Ovary (tissue), 3 donors: ENCODE measurements at regions not wholly inside any gene's neighbourhood (a gene's known extent, or its start where the extent isn't known, plus 50 kb on each side); places are given as distances from the start of the nearest gene placed in this dataset.
A peak's percentile ranks its signal among the peaks of the same experiment; 100 is the strongest.

Source experiments
- EP300 ChIP-seq: sonication (generic); formaldehyde crosslinking; IDR thresholded peaks from one replicate; pipeline ENCODE4 v1.6.1; 2017; ENCODE audit warnings: antibody characterized with exemption
- TF ChIP-seq, protein P1 (sequence below), 3 donors: fragments of 450-650 bp in 2 of 3; fragments of 200-600 bp in 1 of 3; IDR thresholded peaks; one replicate each; pipeline versions ENCODE4 v1.5.1 to v1.8.0; 2016 to 2022; ENCODE audit warnings: antibody characterized with exemption in 3 of 3, mild to moderate bottlenecking in 1 of 3
- donor health status: DM: no; HTN: no; CAD: no.

DNA sequence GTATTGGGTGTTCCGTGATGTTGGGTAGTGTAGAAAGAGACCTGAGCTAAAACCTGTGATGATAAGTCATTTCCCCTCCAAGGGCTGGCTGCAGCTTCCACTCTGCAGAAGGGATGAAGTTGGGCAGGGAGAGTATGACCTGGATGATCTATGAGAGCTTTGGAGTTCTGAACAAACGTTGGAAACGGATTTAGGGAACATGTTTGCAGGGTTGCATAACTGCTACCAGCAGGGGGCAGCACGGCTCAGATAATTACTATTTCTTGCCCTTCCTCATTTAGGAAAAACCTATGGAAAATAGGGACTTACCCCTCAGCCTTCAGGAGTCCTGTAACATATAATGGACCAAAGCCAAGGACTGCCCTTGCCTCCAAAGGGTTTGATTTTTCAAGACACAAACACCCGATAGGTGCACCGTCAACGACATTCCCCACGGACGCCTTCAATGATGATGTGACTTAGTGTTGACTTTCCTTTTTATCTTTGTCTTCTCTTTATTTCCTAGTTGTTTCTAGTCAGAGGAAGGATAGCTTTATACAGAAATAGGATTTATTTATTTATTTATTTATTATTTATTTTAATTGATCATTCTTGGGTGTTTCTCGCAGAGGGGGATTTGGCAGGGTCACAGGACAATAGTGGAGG lies 164.9 kb upstream of the SASH1 start:
- TF ChIP-seq, protein P1, sequence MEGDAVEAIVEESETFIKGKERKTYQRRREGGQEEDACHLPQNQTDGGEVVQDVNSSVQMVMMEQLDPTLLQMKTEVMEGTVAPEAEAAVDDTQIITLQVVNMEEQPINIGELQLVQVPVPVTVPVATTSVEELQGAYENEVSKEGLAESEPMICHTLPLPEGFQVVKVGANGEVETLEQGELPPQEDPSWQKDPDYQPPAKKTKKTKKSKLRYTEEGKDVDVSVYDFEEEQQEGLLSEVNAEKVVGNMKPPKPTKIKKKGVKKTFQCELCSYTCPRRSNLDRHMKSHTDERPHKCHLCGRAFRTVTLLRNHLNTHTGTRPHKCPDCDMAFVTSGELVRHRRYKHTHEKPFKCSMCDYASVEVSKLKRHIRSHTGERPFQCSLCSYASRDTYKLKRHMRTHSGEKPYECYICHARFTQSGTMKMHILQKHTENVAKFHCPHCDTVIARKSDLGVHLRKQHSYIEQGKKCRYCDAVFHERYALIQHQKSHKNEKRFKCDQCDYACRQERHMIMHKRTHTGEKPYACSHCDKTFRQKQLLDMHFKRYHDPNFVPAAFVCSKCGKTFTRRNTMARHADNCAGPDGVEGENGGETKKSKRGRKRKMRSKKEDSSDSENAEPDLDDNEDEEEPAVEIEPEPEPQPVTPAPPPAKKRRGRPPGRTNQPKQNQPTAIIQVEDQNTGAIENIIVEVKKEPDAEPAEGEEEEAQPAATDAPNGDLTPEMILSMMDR (IDR thresholded peaks at IDR 0.05), result peak; percentile 17 to 75 (median 70)
- no peak for TF ChIP-seq EP300
